T-helper 2 cell treated with Interferon-gamma antibody and Interleukin-4, amounts not matched to agents 5 μg/mL and 100 μg/mL, for 36 hours (primary cell): ENCODE measurements at regions not wholly inside any gene's neighbourhood (a gene's known extent, or its start where the extent isn't known, plus 50 kb on each side); places are given as distances from the start of the nearest gene placed in this dataset.
"Not testable (repeated sequence)": the region's sequence is repeated elsewhere in the genome, so short reads cannot be mapped to it uniquely, and the experiment has no call there.

ENCODE experiments used
- DNase-seq: peaks from one replicate; pipeline ENCODE4 v3.0.0; 2021; ENCODE audit warnings: low spot score
- H3K27ac Mint-ChIP-seq: one replicate; pipeline ENCODE4 v1.8.0; 2021; ENCODE audit warnings: mild to moderate bottlenecking, mixed read lengths
- H3K27me3 Mint-ChIP-seq: one replicate; pipeline ENCODE4 v1.8.0; 2021; ENCODE audit warnings: low read depth, mixed read lengths
- H3K36me3 Mint-ChIP-seq: one replicate; pipeline ENCODE4 v1.8.0; 2021; ENCODE audit warnings: low read depth, mixed read lengths
- H3K4me1 Mint-ChIP-seq: one replicate; pipeline ENCODE4 v1.8.0; 2021; ENCODE audit warnings: low read depth, mixed read lengths
- H3K4me3 Mint-ChIP-seq: one replicate; pipeline ENCODE4 v1.8.0; 2022; ENCODE audit warnings: mild to moderate bottlenecking, moderate library complexity, mixed read lengths
- H3K9me3 Mint-ChIP-seq: one replicate; pipeline ENCODE4 v1.8.0; 2021; ENCODE audit warnings: mixed read lengths

GRCh38 chr1:173376065-173376464 is 101.1 kb upstream of the PRDX6 start:
- peaks cover 28% of the 10 kb centered on the region for H3K9me3 Mint-ChIP-seq
- not testable (repeated sequence) for H3K4me1 Mint-ChIP-seq, H3K27ac Mint-ChIP-seq, H3K4me3 Mint-ChIP-seq, H3K36me3 Mint-ChIP-seq, H3K27me3 Mint-ChIP-seq, DNase-seq

GRCh38 chr1:173377266-173377665 is 99.9 kb upstream of the PRDX6 start:
- Mint-ChIP-seq H3K4me3 (no peak overlapping the region), H3K27me3 (no peaks in the 10 kb centered on the region), H3K27ac (no peak overlapping the region), H3K4me1 (no peaks in the 10 kb centered on the region), H3K36me3 (peaks cover 3% of the 10 kb centered on the region), H3K9me3 (peaks cover 28% of the 10 kb centered on the region)
- DNase-seq, result no peak

- no peaks in the 10 kb centered on the region for H3K27me3 Mint-ChIP-seq
- no peaks in the 10 kb centered on the region for H3K9me3 Mint-ChIP-seq
- no peaks in the 10 kb centered on the region for H3K4me1 Mint-ChIP-seq
- no peak for DNase-seq
- no peaks in the 10 kb centered on the region for H3K36me3 Mint-ChIP-seq
- no peak overlapping the region for H3K27ac Mint-ChIP-seq
- H3K4me3 Mint-ChIP-seq, result no peak overlapping the region
Observed at GRCh38 chr1:173383351-173383750, 93.8 kb upstream of the PRDX6 start.

GRCh38 chr1:173388352-173388751 is 88.8 kb upstream of the PRDX6 start:
- Mint-ChIP-seq H3K27me3 (no peaks in the 10 kb centered on the region), H3K4me1 (no peaks in the 10 kb centered on the region), H3K27ac (no peak overlapping the region), H3K36me3 (no peaks in the 10 kb centered on the region), H3K4me3 (no peak overlapping the region), H3K9me3 (no peaks in the 10 kb centered on the region)
- no peak for DNase-seq

GRCh38 chr1:173392895-173393658 is 84.1 kb upstream of the PRDX6 start:
- Mint-ChIP-seq H3K36me3 (no peaks in the 10 kb centered on the region), H3K4me1 (no peaks in the 10 kb centered on the region), H3K4me3 (no peak overlapping the region), H3K27me3 (no peaks in the 10 kb centered on the region), H3K9me3 (no peaks in the 10 kb centered on the region), H3K27ac (no peak overlapping the region)
- DNase-seq, result no peak

GRCh38 chr1:173393659-173394000 is 83.5 kb upstream of the PRDX6 start:
- H3K4me1 Mint-ChIP-seq, result no peaks in the 10 kb centered on the region
- DNase-seq, result no peak
- H3K36me3 Mint-ChIP-seq, result no peaks in the 10 kb centered on the region
- no peak overlapping the region for H3K27ac Mint-ChIP-seq
- no peaks in the 10 kb centered on the region for H3K27me3 Mint-ChIP-seq
- no peak overlapping the region for H3K4me3 Mint-ChIP-seq
- no peaks in the 10 kb centered on the region for H3K9me3 Mint-ChIP-seq

GRCh38 chr1:173394813-173395212 is 82.3 kb upstream of the PRDX6 start:
- not testable (repeated sequence) for H3K4me1 Mint-ChIP-seq, H3K36me3 Mint-ChIP-seq, H3K27me3 Mint-ChIP-seq, H3K27ac Mint-ChIP-seq, H3K9me3 Mint-ChIP-seq, DNase-seq, H3K4me3 Mint-ChIP-seq

- Mint-ChIP-seq H3K27ac (no peak overlapping the region), H3K4me3 (no peak overlapping the region), H3K27me3 (no peaks in the 10 kb centered on the region), H3K36me3 (no peaks in the 10 kb centered on the region), H3K9me3 (no peaks in the 10 kb centered on the region), H3K4me1 (no peaks in the 10 kb centered on the region)
- no peak for DNase-seq
Observed at GRCh38 chr1:173395762-173396161, 81.4 kb upstream of the PRDX6 start.

GRCh38 chr1:173400387-173400995 is 76.6 kb upstream of the PRDX6 start:
- Mint-ChIP-seq H3K27ac (no peak overlapping the region), H3K27me3 (no peaks in the 10 kb centered on the region), H3K9me3 (no peaks in the 10 kb centered on the region), H3K4me3 (no peak overlapping the region), H3K4me1 (no peaks in the 10 kb centered on the region), H3K36me3 (no peaks in the 10 kb centered on the region)
- no peak for DNase-seq

- H3K36me3 Mint-ChIP-seq, result no peaks in the 10 kb centered on the region
- peaks cover 8% of the 10 kb centered on the region for H3K4me1 Mint-ChIP-seq
- no peak overlapping the region for H3K27ac Mint-ChIP-seq
- H3K27me3 Mint-ChIP-seq, result no peaks in the 10 kb centered on the region
- no peak overlapping the region for H3K4me3 Mint-ChIP-seq
- no peak for DNase-seq
- H3K9me3 Mint-ChIP-seq, result no peaks in the 10 kb centered on the region
Observed at GRCh38 chr1:173403996-173404395, 73.1 kb upstream of the PRDX6 start.

- DNase-seq, result no peak
- no peaks in the 10 kb centered on the region for H3K27me3 Mint-ChIP-seq
- no peak overlapping the region for H3K4me3 Mint-ChIP-seq
- H3K9me3 Mint-ChIP-seq, result no peaks in the 10 kb centered on the region
- peaks cover 2% of the 10 kb centered on the region for H3K36me3 Mint-ChIP-seq
- peaks cover 10% of the 10 kb centered on the region for H3K4me1 Mint-ChIP-seq
- no peak overlapping the region for H3K27ac Mint-ChIP-seq
Observed at GRCh38 chr1:173405281-173405680, 71.9 kb upstream of the PRDX6 start.

GRCh38 chr1:173405834-173406233 is 71.3 kb upstream of the PRDX6 start:
- peaks cover 14% of the 10 kb centered on the region for H3K4me1 Mint-ChIP-seq
- peak; percentile 9 for DNase-seq

GRCh38 chr1:173406783-173407230 is 70.3 kb upstream of the PRDX6 start:
- peaks cover 14% of the 10 kb centered on the region for H3K4me1 Mint-ChIP-seq
- no peaks in the 10 kb centered on the region for H3K9me3 Mint-ChIP-seq
- peak overlapping the region; percentile 50 for H3K4me3 Mint-ChIP-seq
- no peaks in the 10 kb centered on the region for H3K27me3 Mint-ChIP-seq
- DNase-seq, result no peak
- H3K36me3 Mint-ChIP-seq, result peaks cover 4% of the 10 kb centered on the region
- H3K27ac Mint-ChIP-seq, result no peak overlapping the region

More at GRCh38 chr1:173405834-173406233, 71.3 kb upstream of the PRDX6 start:
- Mint-ChIP-seq H3K9me3 (no peaks in the 10 kb centered on the region), H3K27me3 (no peaks in the 10 kb centered on the region), H3K27ac (no peak overlapping the region), H3K4me3 (no peak overlapping the region), H3K36me3 (peaks cover 4% of the 10 kb centered on the region)

GRCh38 chr1:173407846-173408245 is 69.3 kb upstream of the PRDX6 start:
- H3K27ac Mint-ChIP-seq, result no peak overlapping the region
- H3K27me3 Mint-ChIP-seq, result no peaks in the 10 kb centered on the region
- DNase-seq, result no peak
- no peaks in the 10 kb centered on the region for H3K9me3 Mint-ChIP-seq
- H3K36me3 Mint-ChIP-seq, result peaks cover 4% of the 10 kb centered on the region
- H3K4me1 Mint-ChIP-seq, result peaks cover 14% of the 10 kb centered on the region
- H3K4me3 Mint-ChIP-seq, result no peak overlapping the region

- H3K4me1 Mint-ChIP-seq, result peaks cover 14% of the 10 kb centered on the region
- H3K36me3 Mint-ChIP-seq, result peaks cover 4% of the 10 kb centered on the region
- no peak overlapping the region for H3K27ac Mint-ChIP-seq
- no peak overlapping the region for H3K4me3 Mint-ChIP-seq
- H3K27me3 Mint-ChIP-seq, result no peaks in the 10 kb centered on the region
- no peak for DNase-seq
- H3K9me3 Mint-ChIP-seq, result no peaks in the 10 kb centered on the region
Observed at GRCh38 chr1:173408886-173409285, 68.2 kb upstream of the PRDX6 start.
